HG02588 (cell line): ENCODE measurements at regions not wholly inside any gene's neighbourhood (a gene's known extent, or its start where the extent isn't known, plus 50 kb on each side); places are given as distances from the start of the nearest gene placed in this dataset.

ENCODE experiments used
- ATAC-seq: cut with Tn5 transposase; IDR thresholded peaks from one replicate; pipeline ENCODE4 v1.9.1; 2021; ENCODE audit warnings: mild to moderate bottlenecking, moderate library complexity; ENCODE audit not compliant: unreplicated experiment

- ATAC-seq = no peak
These were observed 61.3 kb upstream of the FHL2 start for GRCh38 chr2:105460048-105460732.

- ATAC-seq = no peak
These were observed 59.2 kb upstream of the FHL2 start for GRCh38 chr2:105458076-105458475.

GRCh38 chr2:105455488-105456003 is 56.7 kb upstream of the FHL2 start:
- no peak for ATAC-seq

GRCh38 chr2:105454801-105455485 is 56.1 kb upstream of the FHL2 start:
- no peak for ATAC-seq

GRCh38 chr2:105451571-105452166 is 52.8 kb upstream of the FHL2 start:
- ATAC-seq = no peak

- ATAC-seq = no peak
These were observed 51.6 kb upstream of the FHL2 start for GRCh38 chr2:105450471-105450870.

- no peak for ATAC-seq
These were observed 50.2 kb upstream of the FHL2 start for GRCh38 chr2:105449076-105449475.
